ENCODE measurements at regions not wholly inside any gene's neighbourhood (a gene's known extent, or its start where the extent isn't known, plus 50 kb on each side); places are given as distances from the start of the nearest gene placed in this dataset.

DNA sequence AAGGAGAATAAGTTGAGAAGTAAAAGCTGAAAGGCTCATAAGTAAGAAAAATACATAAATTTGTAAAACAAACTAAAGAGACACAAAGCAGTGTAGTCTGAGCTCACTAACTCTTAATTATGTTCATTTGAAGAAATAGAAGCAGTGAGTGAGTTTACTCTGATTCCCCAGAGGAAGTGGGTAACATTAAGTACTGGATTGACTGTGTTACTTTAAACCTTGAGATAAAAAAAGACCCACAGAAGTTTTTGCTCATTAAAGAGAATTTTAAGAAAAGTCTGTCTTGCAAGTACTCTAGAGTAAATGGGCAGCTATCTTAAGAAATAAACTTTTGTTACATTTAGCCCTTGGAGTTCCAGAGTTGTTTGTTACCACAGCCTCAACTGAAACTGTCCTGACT, 2466.9 kb downstream of the PCDH7 start:
- no peak overlapping the region for H3K4me3 ChIP-seq
- no peaks in the 10 kb centered on the region for H3K36me3 ChIP-seq
- no peaks in the 10 kb centered on the region for H3K27me3 ChIP-seq (replicated peaks; ENCODE audit: insufficient read depth)
- peaks cover 3% of the 10 kb centered on the region for H3K9me3 ChIP-seq
- no peak for DNase-seq (ENCODE audit: low spot score)
- no peak overlapping the region for H3K27ac ChIP-seq
- intact Hi-C loops (cut with DNase I), result no loop called here
- H3K4me1 ChIP-seq (replicated peaks), result no peaks in the 10 kb centered on the region
- TF ChIP-seq POLR2AphosphoS5 (IDR thresholded peaks at IDR 0.05) (no peak), POLR2A (IDR thresholded peaks at IDR 0.05) (no peak)
- TF ChIP-seq, protein P1, sequence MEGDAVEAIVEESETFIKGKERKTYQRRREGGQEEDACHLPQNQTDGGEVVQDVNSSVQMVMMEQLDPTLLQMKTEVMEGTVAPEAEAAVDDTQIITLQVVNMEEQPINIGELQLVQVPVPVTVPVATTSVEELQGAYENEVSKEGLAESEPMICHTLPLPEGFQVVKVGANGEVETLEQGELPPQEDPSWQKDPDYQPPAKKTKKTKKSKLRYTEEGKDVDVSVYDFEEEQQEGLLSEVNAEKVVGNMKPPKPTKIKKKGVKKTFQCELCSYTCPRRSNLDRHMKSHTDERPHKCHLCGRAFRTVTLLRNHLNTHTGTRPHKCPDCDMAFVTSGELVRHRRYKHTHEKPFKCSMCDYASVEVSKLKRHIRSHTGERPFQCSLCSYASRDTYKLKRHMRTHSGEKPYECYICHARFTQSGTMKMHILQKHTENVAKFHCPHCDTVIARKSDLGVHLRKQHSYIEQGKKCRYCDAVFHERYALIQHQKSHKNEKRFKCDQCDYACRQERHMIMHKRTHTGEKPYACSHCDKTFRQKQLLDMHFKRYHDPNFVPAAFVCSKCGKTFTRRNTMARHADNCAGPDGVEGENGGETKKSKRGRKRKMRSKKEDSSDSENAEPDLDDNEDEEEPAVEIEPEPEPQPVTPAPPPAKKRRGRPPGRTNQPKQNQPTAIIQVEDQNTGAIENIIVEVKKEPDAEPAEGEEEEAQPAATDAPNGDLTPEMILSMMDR (IDR thresholded peaks at IDR 0.05), result no peak

DNA sequence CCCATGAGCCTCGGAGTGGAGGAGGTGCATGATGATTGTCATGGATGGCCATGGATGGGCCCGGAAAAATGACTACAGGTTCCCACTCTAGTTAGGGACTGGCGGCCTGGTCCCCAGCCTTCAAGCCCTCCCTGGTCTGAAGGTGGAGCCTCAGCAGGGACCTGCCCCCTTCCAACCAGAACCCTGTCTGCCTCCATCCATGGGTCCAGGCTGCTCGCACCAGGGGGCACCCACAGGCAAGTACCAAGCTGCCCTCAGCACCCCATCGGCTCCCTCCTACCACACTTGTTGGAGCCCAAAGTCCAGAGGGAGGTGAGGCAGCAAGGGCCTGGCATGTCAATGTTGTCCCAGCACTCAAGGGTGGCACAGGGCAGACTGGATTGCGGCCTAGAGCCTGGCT, 2468.6 kb downstream of the PCDH7 start:
- Histone ChIP-seq H3K4me3 (no peak overlapping the region), H3K4me1 (replicated peaks) (no peaks in the 10 kb centered on the region), H3K27ac (no peak overlapping the region), H3K9me3 (peaks cover 3% of the 10 kb centered on the region), H3K27me3 (replicated peaks; ENCODE audit: insufficient read depth) (no peaks in the 10 kb centered on the region), H3K36me3 (no peaks in the 10 kb centered on the region)
- no peak for DNase-seq (ENCODE audit: low spot score)
- 91% methylated on average over 6 of the region's 6 CpGs for WGBS
- TF ChIP-seq POLR2A (IDR thresholded peaks at IDR 0.05), result no peak
- no peak for TF ChIP-seq POLR2AphosphoS5 (IDR thresholded peaks at IDR 0.05)
- TF ChIP-seq, protein P1 (IDR thresholded peaks at IDR 0.05), result no peak
- intact Hi-C loops (cut with DNase I), result no loop called here

DNA sequence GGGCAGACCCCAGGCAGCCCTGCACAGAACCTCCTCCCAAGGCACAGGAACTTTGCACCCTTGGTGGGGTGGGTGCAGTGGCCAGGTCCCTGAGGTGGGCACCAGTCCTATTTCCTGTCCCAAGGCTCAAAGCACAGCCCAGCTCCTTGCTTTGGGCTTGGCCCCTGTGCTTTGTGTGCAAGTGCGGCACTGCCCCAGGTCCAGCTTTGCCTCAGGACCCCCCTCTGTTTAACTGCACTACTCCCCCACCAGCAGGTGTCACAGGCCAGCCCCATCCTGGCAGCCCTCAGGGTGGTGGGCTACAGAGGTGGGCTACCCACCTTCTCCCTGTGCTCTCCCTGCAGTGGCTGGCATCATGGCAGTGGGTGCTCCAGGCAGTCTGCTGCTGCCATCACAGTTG, 2469.0 kb downstream of the PCDH7 start:
- Histone ChIP-seq H3K36me3 (no peaks in the 10 kb centered on the region), H3K4me3 (no peak overlapping the region), H3K27ac (no peak overlapping the region), H3K27me3 (replicated peaks; ENCODE audit: insufficient read depth) (no peaks in the 10 kb centered on the region), H3K9me3 (peaks cover 3% of the 10 kb centered on the region), H3K4me1 (replicated peaks) (no peaks in the 10 kb centered on the region)
- 100% methylated on average over 1 of the region's 1 CpG for WGBS
- no peak for TF ChIP-seq POLR2AphosphoS5 (IDR thresholded peaks at IDR 0.05)
- TF ChIP-seq, protein P1 (IDR thresholded peaks at IDR 0.05), result no peak
- TF ChIP-seq POLR2A (IDR thresholded peaks at IDR 0.05), result no peak
- DNase-seq (ENCODE audit: low spot score), result no peak
- intact Hi-C loops (cut with DNase I), result no loop called here

DNA sequence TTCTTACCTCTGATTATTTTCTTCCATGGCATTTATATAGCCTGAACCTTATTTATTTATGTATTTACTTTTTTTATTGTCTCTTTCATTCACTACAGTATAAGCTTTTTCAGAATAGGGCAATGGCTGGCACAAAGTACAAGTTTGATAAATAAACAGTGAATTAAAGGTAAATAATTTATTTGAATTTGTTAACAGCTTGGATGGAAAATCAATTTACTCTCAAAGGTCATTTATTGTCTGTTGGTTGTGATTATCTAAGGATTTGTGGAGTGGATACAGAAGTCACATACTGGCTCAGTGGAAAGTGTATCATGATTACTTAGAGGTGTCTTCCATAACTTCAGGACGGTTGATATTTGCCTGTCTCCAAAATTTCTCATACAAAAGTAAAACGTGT, 2472.9 kb downstream of the PCDH7 start:
- no peak overlapping the region for H3K27ac ChIP-seq
- H3K27me3 ChIP-seq (replicated peaks; ENCODE audit: insufficient read depth), result no peaks in the 10 kb centered on the region
- no peaks in the 10 kb centered on the region for H3K36me3 ChIP-seq
- H3K9me3 ChIP-seq, result no peaks in the 10 kb centered on the region
- TF ChIP-seq POLR2A (IDR thresholded peaks at IDR 0.05) (no peak), POLR2AphosphoS5 (IDR thresholded peaks at IDR 0.05) (no peak)
- TF ChIP-seq, protein P1 (IDR thresholded peaks at IDR 0.05), result no peak
- H3K4me1 ChIP-seq (replicated peaks), result no peaks in the 10 kb centered on the region
- H3K4me3 ChIP-seq, result no peak overlapping the region
- DNase-seq (ENCODE audit: low spot score), result no peak
- WGBS, result 74% methylated on average over 2 of the region's 2 CpGs
- intact Hi-C loops (cut with DNase I), result no loop called here

DNA sequence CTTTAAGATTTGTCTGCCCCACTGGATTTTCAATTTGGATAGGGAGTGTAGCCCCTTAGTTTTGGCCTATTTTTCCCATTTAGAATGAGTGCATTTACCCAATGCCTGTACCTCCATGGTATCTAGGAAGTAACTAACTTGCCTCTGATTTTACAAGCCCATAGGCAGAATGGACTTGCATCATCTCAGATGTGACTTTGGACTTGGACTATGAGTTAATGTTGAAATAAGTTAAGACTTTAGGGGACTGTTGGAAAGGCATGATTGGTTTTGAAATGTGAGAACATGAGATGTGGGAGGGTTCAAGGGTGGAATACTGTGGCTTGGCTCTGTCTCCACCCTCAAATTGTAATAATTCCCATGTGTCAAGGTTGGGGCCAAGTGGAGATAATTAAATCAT, 2480.2 kb downstream of the PCDH7 start:
- Histone ChIP-seq H3K4me1 (replicated peaks) (no peaks in the 10 kb centered on the region), H3K4me3 (no peak overlapping the region), H3K36me3 (no peaks in the 10 kb centered on the region), H3K9me3 (no peaks in the 10 kb centered on the region), H3K27ac (no peak overlapping the region), H3K27me3 (replicated peaks; ENCODE audit: insufficient read depth) (no peaks in the 10 kb centered on the region)
- no peak for DNase-seq (ENCODE audit: low spot score)
- intact Hi-C loops (cut with DNase I), result no loop called here
- TF ChIP-seq POLR2A (IDR thresholded peaks at IDR 0.05), result no peak
- TF ChIP-seq POLR2AphosphoS5 (IDR thresholded peaks at IDR 0.05), result no peak
- TF ChIP-seq, protein P1 (IDR thresholded peaks at IDR 0.05), result no peak
